ENCODE measurements at regions not wholly inside any gene's neighbourhood (a gene's known extent, or its start where the extent isn't known, plus 50 kb on each side); places are given as distances from the start of the nearest gene placed in this dataset.

DNA sequence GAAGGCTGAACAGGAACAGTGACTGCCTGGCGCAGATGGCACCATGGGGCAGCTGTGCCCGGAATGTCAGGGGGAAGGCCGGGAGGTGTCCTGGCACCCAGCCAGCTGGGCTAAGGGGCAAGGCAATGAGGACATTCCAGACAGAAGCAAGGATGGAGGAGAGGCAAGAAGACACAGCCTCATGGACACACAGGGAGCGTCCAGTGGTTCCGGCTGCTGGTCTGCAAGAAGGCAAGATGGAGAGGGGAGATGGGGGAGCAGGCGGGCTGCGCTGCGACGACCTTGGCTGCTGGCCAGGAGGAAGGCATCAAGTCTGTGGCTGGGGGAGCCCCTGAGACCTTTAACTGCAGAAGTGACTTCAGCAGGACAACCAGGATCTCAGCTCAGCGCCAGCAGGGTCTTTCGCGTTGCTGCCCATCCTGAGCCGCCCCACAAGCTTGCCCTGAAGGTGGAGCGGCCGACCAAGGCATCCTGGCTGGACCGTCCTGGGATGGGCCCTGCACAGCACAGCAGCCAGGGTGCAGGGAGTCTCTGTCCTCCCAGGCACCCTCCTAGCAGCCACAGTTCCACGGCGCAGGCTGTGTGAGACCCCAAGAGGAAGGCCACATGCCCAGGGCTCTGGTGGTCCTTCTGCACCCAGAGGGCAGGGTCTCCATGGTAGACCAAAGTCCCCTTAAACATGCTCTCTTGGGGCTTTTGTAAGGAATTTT lies 531.7 kb downstream of the BRD1 start:
- no peak for TF ChIP-seq POLR2A (IDR thresholded peaks at IDR 0.05; ENCODE audit: extremely low read depth, insufficient read length)
- TF ChIP-seq, protein P1, sequence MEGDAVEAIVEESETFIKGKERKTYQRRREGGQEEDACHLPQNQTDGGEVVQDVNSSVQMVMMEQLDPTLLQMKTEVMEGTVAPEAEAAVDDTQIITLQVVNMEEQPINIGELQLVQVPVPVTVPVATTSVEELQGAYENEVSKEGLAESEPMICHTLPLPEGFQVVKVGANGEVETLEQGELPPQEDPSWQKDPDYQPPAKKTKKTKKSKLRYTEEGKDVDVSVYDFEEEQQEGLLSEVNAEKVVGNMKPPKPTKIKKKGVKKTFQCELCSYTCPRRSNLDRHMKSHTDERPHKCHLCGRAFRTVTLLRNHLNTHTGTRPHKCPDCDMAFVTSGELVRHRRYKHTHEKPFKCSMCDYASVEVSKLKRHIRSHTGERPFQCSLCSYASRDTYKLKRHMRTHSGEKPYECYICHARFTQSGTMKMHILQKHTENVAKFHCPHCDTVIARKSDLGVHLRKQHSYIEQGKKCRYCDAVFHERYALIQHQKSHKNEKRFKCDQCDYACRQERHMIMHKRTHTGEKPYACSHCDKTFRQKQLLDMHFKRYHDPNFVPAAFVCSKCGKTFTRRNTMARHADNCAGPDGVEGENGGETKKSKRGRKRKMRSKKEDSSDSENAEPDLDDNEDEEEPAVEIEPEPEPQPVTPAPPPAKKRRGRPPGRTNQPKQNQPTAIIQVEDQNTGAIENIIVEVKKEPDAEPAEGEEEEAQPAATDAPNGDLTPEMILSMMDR (IDR thresholded peaks at IDR 0.05; ENCODE audit: low read depth, low read length) = no peak

Data from NB4 (cell line).